Uterus (tissue), 2 donors: ENCODE measurements at regions not wholly inside any gene's neighbourhood (a gene's known extent, or its start where the extent isn't known, plus 50 kb on each side); places are given as distances from the start of the nearest gene placed in this dataset.

Experiments used
- POLR2A ChIP-seq, 2 donors: fragments of 450-650 bp; IDR thresholded peaks; one replicate each; pipeline ENCODE4 v1.6.1; 2016; ENCODE audit warnings: antibody characterized with exemption in 2 of 2, mild to moderate bottlenecking in 1 of 2, moderate library complexity in 1 of 2
- TF ChIP-seq, protein P1 (sequence below), 4 experiments: fragments of 200-600 bp in 2 of 4; fragments of 450-650 bp in 2 of 4; sonication (generic) in 2 of 4; IDR thresholded peaks; one replicate each; pipeline ENCODE4 v1.5.1; 2016 to 2019; ENCODE audit warnings: antibody characterized with exemption in 4 of 4, mild to moderate bottlenecking in 2 of 4, moderate library complexity in 1 of 4

DNA sequence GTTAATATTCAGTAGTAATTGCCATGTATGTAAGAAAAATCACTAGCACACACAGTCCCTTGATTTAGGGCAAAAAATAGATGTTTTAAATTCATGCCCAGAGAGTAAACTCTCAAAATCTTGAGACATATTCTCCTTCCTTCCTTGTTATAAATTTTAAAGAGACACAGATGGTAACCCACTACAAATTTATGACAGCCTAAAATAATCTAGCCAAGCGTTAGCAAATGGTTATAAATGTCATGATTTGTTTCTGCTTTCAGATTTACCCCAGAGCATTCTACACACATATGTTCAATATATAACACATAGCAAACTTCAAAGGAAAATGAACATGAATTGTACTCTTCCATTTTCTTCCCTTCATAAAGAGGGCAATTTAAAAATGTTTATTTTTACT, 540.3 kb downstream of the TLL1 start:
- TF ChIP-seq, protein P1, sequence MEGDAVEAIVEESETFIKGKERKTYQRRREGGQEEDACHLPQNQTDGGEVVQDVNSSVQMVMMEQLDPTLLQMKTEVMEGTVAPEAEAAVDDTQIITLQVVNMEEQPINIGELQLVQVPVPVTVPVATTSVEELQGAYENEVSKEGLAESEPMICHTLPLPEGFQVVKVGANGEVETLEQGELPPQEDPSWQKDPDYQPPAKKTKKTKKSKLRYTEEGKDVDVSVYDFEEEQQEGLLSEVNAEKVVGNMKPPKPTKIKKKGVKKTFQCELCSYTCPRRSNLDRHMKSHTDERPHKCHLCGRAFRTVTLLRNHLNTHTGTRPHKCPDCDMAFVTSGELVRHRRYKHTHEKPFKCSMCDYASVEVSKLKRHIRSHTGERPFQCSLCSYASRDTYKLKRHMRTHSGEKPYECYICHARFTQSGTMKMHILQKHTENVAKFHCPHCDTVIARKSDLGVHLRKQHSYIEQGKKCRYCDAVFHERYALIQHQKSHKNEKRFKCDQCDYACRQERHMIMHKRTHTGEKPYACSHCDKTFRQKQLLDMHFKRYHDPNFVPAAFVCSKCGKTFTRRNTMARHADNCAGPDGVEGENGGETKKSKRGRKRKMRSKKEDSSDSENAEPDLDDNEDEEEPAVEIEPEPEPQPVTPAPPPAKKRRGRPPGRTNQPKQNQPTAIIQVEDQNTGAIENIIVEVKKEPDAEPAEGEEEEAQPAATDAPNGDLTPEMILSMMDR (IDR thresholded peaks at IDR 0.05): no peak
- TF ChIP-seq POLR2A (IDR thresholded peaks at IDR 0.05): no peak
